WTC11 (cell line): ENCODE measurements at regions not wholly inside any gene's neighbourhood (a gene's known extent, or its start where the extent isn't known, plus 50 kb on each side); places are given as distances from the start of the nearest gene placed in this dataset.

Experiments used
- ATF6 ChIP-seq: sonication (generic); formaldehyde crosslinking; IDR thresholded peaks from 2 replicates; pipeline ENCODE4 v1.8.1; 2023; ENCODE audit warnings: mild to moderate bottlenecking, missing genetic modification reagents
- CTCF ChIP-seq: fragments of 200-600 bp; IDR thresholded peaks from 2 replicates; pipeline ENCODE4 v1.8.0; 2022; ENCODE audit warnings: antibody characterized with exemption
- ELF4 ChIP-seq: sonication (generic); formaldehyde crosslinking; IDR thresholded peaks from 2 replicates; pipeline ENCODE4 v1.8.1; 2022; ENCODE audit warnings: low read depth, mild to moderate bottlenecking, moderate library complexity, missing genetic modification reagents
- MXD4 ChIP-seq: fragments of 250-450 bp; sonication (Bioruptor Pico); IDR thresholded peaks from 2 replicates; pipeline ENCODE4 v1.8.0; 2021; ENCODE audit warnings: mild to moderate bottlenecking, moderate library complexity, borderline replicate concordance
- SP1 ChIP-seq: sonication (generic); formaldehyde crosslinking; conservative IDR thresholded peaks from 2 replicates; pipeline ENCODE4 v1.8.1; 2022; ENCODE audit warnings: missing genetic modification reagents
- TEAD4 ChIP-seq: sonication (generic); formaldehyde crosslinking; IDR thresholded peaks from 2 replicates; pipeline ENCODE4 v1.8.0; 2022; ENCODE audit warnings: mild to moderate bottlenecking, missing genetic modification reagents
- ZNF263 ChIP-seq: sonication (generic); formaldehyde crosslinking; IDR thresholded peaks from 2 replicates; pipeline ENCODE4 v1.8.1; 2022; ENCODE audit warnings: low read depth, mild to moderate bottlenecking, moderate library complexity, missing genetic modification reagents
- ZSCAN18 ChIP-seq: fragments of 250-450 bp; sonication (Bioruptor Pico); IDR thresholded peaks from 2 replicates; pipeline ENCODE4 v2.1.2; 2022; ENCODE audit warnings: mild to moderate bottlenecking, moderate library complexity

- TF ChIP-seq SP1 (CRISPR knock-in tag) (no peak), ATF6 (CRISPR knock-in tag) (no peak), TEAD4 (CRISPR knock-in tag) (no peak), CTCF (no peak), MXD4 (CRISPR knock-in tag) (no peak), ELF4 (CRISPR knock-in tag) (no peak), ZSCAN18 (CRISPR knock-in tag) (no peak), ZNF263 (CRISPR knock-in tag) (no peak)
Observed at GRCh38 chr20:24199501-24199900, 210.9 kb upstream of the GGTLC1 start.
